Vagina (tissue), 2 donors: ENCODE measurements at regions not wholly inside any gene's neighbourhood (a gene's known extent, or its start where the extent isn't known, plus 50 kb on each side); places are given as distances from the start of the nearest gene placed in this dataset.

Experiments used
- CTCF ChIP-seq, 3 experiments: fragments of 450-650 bp in 2 of 3; fragments of 200-600 bp in 1 of 3; sonication (generic) in 1 of 3; IDR thresholded peaks; one replicate each; pipeline ENCODE4 v1.5.1; 2017 to 2019; ENCODE audit warnings: antibody characterized with exemption in 3 of 3, mild to moderate bottlenecking in 2 of 3, moderate library complexity in 2 of 3
- POLR2A ChIP-seq, 2 donors: fragments of 450-650 bp; IDR thresholded peaks; one replicate each; pipeline ENCODE4 v1.6.1; 2017; ENCODE audit warnings: antibody characterized with exemption in 2 of 2, mild to moderate bottlenecking in 2 of 2, moderate library complexity in 2 of 2
- POLR2AphosphoS5 ChIP-seq, 2 donors: sonication (generic); formaldehyde crosslinking; IDR thresholded peaks; one replicate each; pipeline ENCODE4 v1.9.0; 2017; ENCODE audit warnings: antibody characterized with exemption in 2 of 2, mild to moderate bottlenecking in 2 of 2, low read depth in 1 of 2; ENCODE audit not compliant: insufficient read depth in 1 of 2

- no peak for TF ChIP-seq CTCF (IDR thresholded peaks at IDR 0.05)
- no peak for TF ChIP-seq POLR2A (IDR thresholded peaks at IDR 0.05)
- TF ChIP-seq POLR2AphosphoS5 (IDR thresholded peaks at IDR 0.05; ENCODE audit: insufficient read depth in 1 of 2, low read depth in 1 of 2) = no peak
These were observed 410.0 kb upstream of the JAG1 start for GRCh38 chr20:11083841-11084240.
